Mesendoderm (in vitro differentiated cells): ENCODE measurements at regions not wholly inside any gene's neighbourhood (a gene's known extent, or its start where the extent isn't known, plus 50 kb on each side); places are given as distances from the start of the nearest gene placed in this dataset.

ENCODE experiments used
- DNase-seq: peaks from one replicate; pipeline ENCODE4 v3.0.0; 2013
- H2AK5ac ChIP-seq: 2 replicates; pipeline ENCODE4 v1.6.1; 2013; ENCODE audit warnings: low read length, inconsistent platforms
- H2BK120ac ChIP-seq: 2 replicates; pipeline ENCODE4 v1.6.1; 2013; ENCODE audit warnings: low read depth, mild to moderate bottlenecking, low read length, moderate library complexity, mixed read lengths
- H2BK15ac ChIP-seq: replicated peaks from 2 replicates; pipeline ENCODE4 v1.6.1; 2013; ENCODE audit warnings: low read depth, mild to moderate bottlenecking, moderate library complexity
- H2BK5ac ChIP-seq: 2 replicates; pipeline ENCODE4 v1.6.1; 2013; ENCODE audit warnings: low read length, inconsistent platforms
- H3K18ac ChIP-seq: 2 replicates; pipeline ENCODE4 v1.6.1; 2013; ENCODE audit warnings: mild to moderate bottlenecking, low read length, mixed read lengths
- H3K23ac ChIP-seq: one replicate; pipeline ENCODE4 v1.6.1; 2013; ENCODE audit warnings: low read length
- H3K27ac ChIP-seq: 2 replicates; pipeline ENCODE4 v1.5.1; 2013; ENCODE audit warnings: low read depth, mild to moderate bottlenecking, inconsistent platforms, low read length, moderate library complexity
- H3K27me3 ChIP-seq: 2 replicates; pipeline ENCODE4 v1.6.1; 2013; ENCODE audit warnings: low read length, control low read depth, mild to moderate bottlenecking, inconsistent platforms; ENCODE audit not compliant: insufficient read depth, poor library complexity
- H3K36me3 ChIP-seq: 2 replicates; pipeline ENCODE4 v1.6.1; 2013; ENCODE audit warnings: low read length, inconsistent platforms; ENCODE audit not compliant: control insufficient read depth, insufficient read depth
- H3K4ac ChIP-seq: one replicate; pipeline ENCODE4 v1.6.1; 2013; ENCODE audit warnings: low read depth, mild to moderate bottlenecking, low read length, moderate library complexity
- H3K4me1 ChIP-seq: 2 replicates; pipeline ENCODE4 v1.6.1; 2013; ENCODE audit warnings: low read depth, low read length, inconsistent platforms; ENCODE audit not compliant: control insufficient read depth
- H3K4me2 ChIP-seq: 2 replicates; pipeline ENCODE4 v1.6.1; 2013; ENCODE audit warnings: low read length
- H3K4me3 ChIP-seq: 2 replicates; pipeline ENCODE4 v1.5.1; 2013; ENCODE audit warnings: mild to moderate bottlenecking, low read length
- H3K56ac ChIP-seq: one replicate; pipeline ENCODE4 v1.6.1; 2013; ENCODE audit warnings: low read length
- H3K79me1 ChIP-seq: 2 replicates; pipeline ENCODE4 v1.6.1; 2013; ENCODE audit warnings: low read length, inconsistent platforms
- H3K79me2 ChIP-seq: 2 replicates; pipeline ENCODE4 v1.6.1; 2013; ENCODE audit warnings: mild to moderate bottlenecking, low read length; ENCODE audit not compliant: control insufficient read depth, insufficient read depth
- H3K9ac ChIP-seq: 2 replicates; pipeline ENCODE4 v1.6.1; 2013; ENCODE audit warnings: low read length, inconsistent platforms
- H4K5ac ChIP-seq: one replicate; pipeline ENCODE4 v1.6.1; 2013; ENCODE audit warnings: low read length
- H4K8ac ChIP-seq: one replicate; pipeline ENCODE4 v1.6.1; 2013; ENCODE audit warnings: low read depth, mild to moderate bottlenecking, control low read depth, low read length, moderate library complexity
- WGBS: extraction: QIAGEN DNeasy Blood & Tissue Kit; methylation state at CpG from one replicate; pipeline ENCODE4 v1.1.7; 2013; ENCODE audit warnings: low lambda C conversion rate, missing lambda C conversion rate; ENCODE audit not compliant: insufficient coverage; ENCODE audit errors: extremely low coverage; 5-methylcytosine and 5-hydroxymethylcytosine counted together

DNA sequence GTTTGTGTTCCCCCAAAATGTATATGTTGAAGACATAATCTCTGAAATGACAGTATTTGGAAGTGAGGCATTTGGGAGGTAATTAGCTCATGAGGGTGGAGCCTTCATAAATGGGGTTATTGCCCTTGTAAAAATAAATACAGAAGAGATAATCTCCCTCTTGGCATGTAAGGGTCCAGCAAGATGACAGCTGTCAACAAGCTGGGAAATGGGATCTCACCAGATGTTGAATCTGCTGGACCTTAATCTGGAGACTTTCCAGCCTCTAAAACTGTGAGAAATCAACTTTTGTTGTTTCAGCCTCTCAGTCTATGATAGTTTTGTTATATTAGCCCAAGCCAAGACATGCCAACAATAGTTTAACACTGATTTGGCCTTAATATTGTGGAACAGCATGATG lies 438.2 kb upstream of the PCDH7 start:
- H4K5ac ChIP-seq = no peak overlapping the region
- no peak overlapping the region for H3K4ac ChIP-seq
- no peak for DNase-seq
- no peak overlapping the region for H3K27ac ChIP-seq
- H3K4me1 ChIP-seq = no peaks in the 10 kb centered on the region
- H3K56ac ChIP-seq = no peak overlapping the region
- H3K36me3 ChIP-seq = no peaks in the 10 kb centered on the region
- no peaks in the 10 kb centered on the region for H3K79me2 ChIP-seq
- no peak overlapping the region for H3K9ac ChIP-seq
- H3K18ac ChIP-seq = no peak overlapping the region
- no peaks in the 10 kb centered on the region for H3K79me1 ChIP-seq
- H2AK5ac ChIP-seq = no peak overlapping the region
- H4K8ac ChIP-seq = no peak overlapping the region
- H2BK15ac ChIP-seq = no peak overlapping the region
- H2BK120ac ChIP-seq = no peak overlapping the region
- H3K4me3 ChIP-seq = no peak overlapping the region
- no peak overlapping the region for H3K4me2 ChIP-seq
- H3K23ac ChIP-seq = no peak overlapping the region
- H2BK5ac ChIP-seq = no peak overlapping the region
- no peaks in the 10 kb centered on the region for H3K27me3 ChIP-seq

GRCh38 chr4:30283336-30283735 lies 436.8 kb upstream of the PCDH7 start:
- Histone ChIP-seq H3K36me3 (no peaks in the 10 kb centered on the region), H3K9ac (no peak overlapping the region), H2BK120ac (no peak overlapping the region), H4K5ac (no peak overlapping the region), H3K4ac (no peak overlapping the region), H2BK15ac (no peak overlapping the region), H2AK5ac (no peak overlapping the region), H3K79me1 (no peaks in the 10 kb centered on the region), H3K4me2 (no peak overlapping the region), H3K79me2 (no peaks in the 10 kb centered on the region), H3K56ac (no peak overlapping the region), H3K18ac (no peak overlapping the region), H3K27me3 (no peaks in the 10 kb centered on the region), H3K4me3 (no peak overlapping the region), H4K8ac (no peak overlapping the region), H2BK5ac (no peak overlapping the region), H3K27ac (no peak overlapping the region), H3K23ac (no peak overlapping the region), H3K4me1 (no peaks in the 10 kb centered on the region)
- WGBS = no CpG with 5 or more reads among the region's 3 CpGs
- DNase-seq = no peak

GRCh38 chr4:30294295-30294694 lies 425.9 kb upstream of the PCDH7 start:
- Histone ChIP-seq H3K23ac (no peak overlapping the region), H3K4me2 (no peak overlapping the region), H3K4ac (no peak overlapping the region), H3K4me3 (no peak overlapping the region), H2AK5ac (no peak overlapping the region), H4K5ac (no peak overlapping the region), H4K8ac (no peak overlapping the region), H2BK120ac (no peak overlapping the region), H3K79me2 (no peaks in the 10 kb centered on the region), H3K36me3 (no peaks in the 10 kb centered on the region), H3K18ac (no peak overlapping the region), H3K56ac (no peak overlapping the region), H2BK5ac (no peak overlapping the region), H2BK15ac (no peak overlapping the region), H3K4me1 (no peaks in the 10 kb centered on the region), H3K27ac (no peak overlapping the region), H3K27me3 (no peaks in the 10 kb centered on the region), H3K79me1 (no peaks in the 10 kb centered on the region), H3K9ac (no peak overlapping the region)
- no peak for DNase-seq
- no CpG with 5 or more reads among the region's 3 CpGs for WGBS

GRCh38 chr4:30295652-30296051 lies 424.5 kb upstream of the PCDH7 start:
- DNase-seq = peak; percentile 9
- H2BK15ac ChIP-seq = no peak overlapping the region
- no peak overlapping the region for H3K27ac ChIP-seq
- no peak overlapping the region for H4K5ac ChIP-seq
- no peak overlapping the region for H3K4me3 ChIP-seq
- no peak overlapping the region for H3K56ac ChIP-seq
- no peak overlapping the region for H3K23ac ChIP-seq
- H2BK120ac ChIP-seq = no peak overlapping the region
- no CpG with 5 or more reads among the region's 5 CpGs for WGBS
- H2BK5ac ChIP-seq = no peak overlapping the region
- no peak overlapping the region for H4K8ac ChIP-seq
- no peaks in the 10 kb centered on the region for H3K27me3 ChIP-seq
- no peaks in the 10 kb centered on the region for H3K4me1 ChIP-seq
- H2AK5ac ChIP-seq = no peak overlapping the region
- no peaks in the 10 kb centered on the region for H3K79me2 ChIP-seq
- H3K79me1 ChIP-seq = no peaks in the 10 kb centered on the region
- no peak overlapping the region for H3K9ac ChIP-seq
- H3K4me2 ChIP-seq = no peak overlapping the region
- no peak overlapping the region for H3K18ac ChIP-seq
- H3K4ac ChIP-seq = no peak overlapping the region
- H3K36me3 ChIP-seq = no peaks in the 10 kb centered on the region

DNA sequence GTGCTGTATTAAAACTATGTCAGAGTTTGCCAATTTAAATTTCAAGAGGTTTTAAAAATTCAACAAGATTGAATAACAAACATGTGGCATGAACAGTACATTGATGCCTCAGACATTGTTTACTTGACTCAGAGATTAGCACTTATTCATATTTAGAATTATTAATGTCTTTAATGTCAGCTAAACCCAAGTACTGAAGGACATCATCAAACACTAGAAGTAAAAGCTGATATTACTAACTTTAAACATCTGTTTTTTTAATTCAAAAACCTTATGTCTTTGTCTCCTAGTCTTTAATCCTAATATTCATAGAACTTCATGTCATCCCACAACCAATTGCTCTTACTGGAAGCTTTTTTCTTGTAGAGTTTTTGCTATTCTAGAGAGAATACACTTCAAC lies 406.2 kb upstream of the PCDH7 start:
- H3K18ac ChIP-seq = no peak overlapping the region
- no peaks in the 10 kb centered on the region for H3K79me1 ChIP-seq

DNA sequence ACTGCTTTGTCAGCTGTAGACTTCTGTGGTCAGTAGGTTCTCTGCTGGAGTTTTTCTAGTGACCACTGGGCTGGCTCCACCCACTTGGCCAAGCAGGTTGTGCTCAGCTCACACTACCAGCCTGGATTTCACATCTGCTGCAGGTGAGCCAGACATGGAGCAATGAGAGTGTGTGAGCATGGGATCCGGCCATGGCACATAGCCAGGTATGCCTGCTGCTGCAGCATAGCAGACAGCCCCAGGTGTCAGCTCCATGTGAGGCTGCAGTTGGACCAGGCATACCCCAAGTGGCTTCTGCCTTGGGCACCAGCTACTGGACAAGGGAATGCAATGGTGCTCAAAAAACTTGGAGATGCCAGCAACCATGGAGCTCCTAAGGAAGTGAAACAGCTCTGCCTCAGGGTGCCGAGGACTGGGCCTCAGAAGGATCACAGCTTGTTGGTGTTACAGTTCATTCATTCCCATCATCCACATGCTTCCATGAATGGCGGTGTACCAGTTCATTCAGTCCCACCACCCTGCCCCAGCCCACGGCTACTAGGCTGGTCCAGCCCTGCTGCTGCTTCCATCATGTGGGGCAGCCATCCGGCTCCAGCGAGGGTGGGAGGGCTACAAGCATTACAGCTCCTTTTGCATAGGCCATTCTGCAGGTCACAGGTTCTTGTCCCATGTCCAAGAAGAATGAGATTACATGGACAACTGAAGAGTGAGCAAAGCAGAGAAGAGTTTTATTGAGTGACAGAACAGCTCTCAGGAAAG lies 389.1 kb upstream of the PCDH7 start:
- Histone ChIP-seq H3K23ac (no peak overlapping the region), H3K27me3 (no peaks in the 10 kb centered on the region), H3K79me2 (no peaks in the 10 kb centered on the region), H3K4ac (no peak overlapping the region), H4K5ac (no peak overlapping the region), H2BK5ac (no peak overlapping the region), H3K4me3 (no peak overlapping the region), H3K4me2 (no peak overlapping the region), H2BK120ac (no peak overlapping the region), H3K79me1 (no peaks in the 10 kb centered on the region), H3K36me3 (no peaks in the 10 kb centered on the region), H2AK5ac (no peak overlapping the region), H3K4me1 (no peaks in the 10 kb centered on the region), H2BK15ac (no peak overlapping the region), H3K9ac (no peak overlapping the region), H4K8ac (no peak overlapping the region), H3K27ac (no peak overlapping the region), H3K18ac (no peak overlapping the region), H3K56ac (no peak overlapping the region)
- no CpG with 5 or more reads among the region's 6 CpGs for WGBS
- peak; percentile 11 for DNase-seq

More for the DNA sequence above, 406.2 kb upstream of the PCDH7 start:
- no peak overlapping the region for H2BK15ac ChIP-seq
- no peak overlapping the region for H3K27ac ChIP-seq
- H3K4me2 ChIP-seq = no peak overlapping the region
- H3K4me1 ChIP-seq = no peaks in the 10 kb centered on the region
- H4K8ac ChIP-seq = no peak overlapping the region
- H2BK120ac ChIP-seq = no peak overlapping the region
- no peak overlapping the region for H4K5ac ChIP-seq
- no peak for DNase-seq
- no peak overlapping the region for H3K9ac ChIP-seq
- no peak overlapping the region for H3K56ac ChIP-seq
- no peak overlapping the region for H2AK5ac ChIP-seq
- no peak overlapping the region for H3K4ac ChIP-seq
- no peak overlapping the region for H3K4me3 ChIP-seq
- H3K79me2 ChIP-seq = no peaks in the 10 kb centered on the region
- no peak overlapping the region for H2BK5ac ChIP-seq
- no peaks in the 10 kb centered on the region for H3K27me3 ChIP-seq
- no peak overlapping the region for H3K23ac ChIP-seq
- H3K36me3 ChIP-seq = no peaks in the 10 kb centered on the region
